Hepatocyte (in vitro differentiated cells): ENCODE measurements at regions not wholly inside any gene's neighbourhood (a gene's known extent, or its start where the extent isn't known, plus 50 kb on each side); places are given as distances from the start of the nearest gene placed in this dataset.

Experiments
- CTCF ChIP-seq: fragments of 200-600 bp; sonication (generic); IDR thresholded peaks from 2 replicates; pipeline ENCODE4 v1.5.1; 2016; ENCODE audit warnings: antibody characterized with exemption, mild to moderate bottlenecking; ENCODE audit not compliant: poor library complexity
- EZH2 ChIP-seq: fragments of 200-600 bp; sonication (generic); IDR thresholded peaks from 2 replicates; pipeline ENCODE4 v1.6.1; 2016; ENCODE audit warnings: antibody characterized with exemption, mild to moderate bottlenecking, borderline replicate concordance

GRCh38 chr7:68840991-68841390 is 757.3 kb upstream of the AUTS2 start:
- TF ChIP-seq CTCF (no peak), EZH2 (no peak)
